ENCODE measurements at regions not wholly inside any gene's neighbourhood (a gene's known extent, or its start where the extent isn't known, plus 50 kb on each side); places are given as distances from the start of the nearest gene placed in this dataset.

GRCh38 chr10:108592956-108593355 is 1330.4 kb downstream of the XPNPEP1 start:
- TF ChIP-seq TCF7 (CRISPR knock-in tag; IDR thresholded peaks at IDR 0.05; ENCODE audit: low read depth): no peak
- no peak for TF ChIP-seq JUN (CRISPR knock-in tag; IDR thresholded peaks at IDR 0.05)
- no peak for TF ChIP-seq SMAD3 (CRISPR knock-in tag; IDR thresholded peaks at IDR 0.05; ENCODE audit: borderline replicate concordance)
- no peak for TF ChIP-seq EMX1 (CRISPR knock-in tag; IDR thresholded peaks at IDR 0.05)
- TF ChIP-seq FOXK1 (CRISPR knock-in tag; IDR thresholded peaks at IDR 0.05): no peak
- no peak for TF ChIP-seq ZNF138 (CRISPR knock-in tag; conservative IDR thresholded peaks at IDR 0.05)
- no peak for TF ChIP-seq ZNF425 (CRISPR knock-in tag; conservative IDR thresholded peaks at IDR 0.05)
- TF ChIP-seq, protein P1, sequence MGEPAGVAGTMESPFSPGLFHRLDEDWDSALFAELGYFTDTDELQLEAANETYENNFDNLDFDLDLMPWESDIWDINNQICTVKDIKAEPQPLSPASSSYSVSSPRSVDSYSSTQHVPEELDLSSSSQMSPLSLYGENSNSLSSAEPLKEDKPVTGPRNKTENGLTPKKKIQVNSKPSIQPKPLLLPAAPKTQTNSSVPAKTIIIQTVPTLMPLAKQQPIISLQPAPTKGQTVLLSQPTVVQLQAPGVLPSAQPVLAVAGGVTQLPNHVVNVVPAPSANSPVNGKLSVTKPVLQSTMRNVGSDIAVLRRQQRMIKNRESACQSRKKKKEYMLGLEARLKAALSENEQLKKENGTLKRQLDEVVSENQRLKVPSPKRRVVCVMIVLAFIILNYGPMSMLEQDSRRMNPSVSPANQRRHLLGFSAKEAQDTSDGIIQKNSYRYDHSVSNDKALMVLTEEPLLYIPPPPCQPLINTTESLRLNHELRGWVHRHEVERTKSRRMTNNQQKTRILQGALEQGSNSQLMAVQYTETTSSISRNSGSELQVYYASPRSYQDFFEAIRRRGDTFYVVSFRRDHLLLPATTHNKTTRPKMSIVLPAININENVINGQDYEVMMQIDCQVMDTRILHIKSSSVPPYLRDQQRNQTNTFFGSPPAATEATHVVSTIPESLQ (CRISPR knock-in tag; IDR thresholded peaks at IDR 0.05): no peak
- Mint-ChIP-seq H3K36me3 (no peaks in the 10 kb centered on the region), H3K27me3 (ENCODE audit: low read depth) (peaks cover 98% of the 10 kb centered on the region), H3K4me1 (peaks cover 3% of the 10 kb centered on the region), H3K4me3 (no peak overlapping the region), H3K9me3 (no peaks in the 10 kb centered on the region), H3K27ac (no peak overlapping the region)
- DNase-seq (ENCODE audit: low spot score) (no peak), ATAC-seq (no peak)
- CTCF ChIA-PET: no interaction called here
- POLR2A ChIA-PET: no interaction called here

DNA sequence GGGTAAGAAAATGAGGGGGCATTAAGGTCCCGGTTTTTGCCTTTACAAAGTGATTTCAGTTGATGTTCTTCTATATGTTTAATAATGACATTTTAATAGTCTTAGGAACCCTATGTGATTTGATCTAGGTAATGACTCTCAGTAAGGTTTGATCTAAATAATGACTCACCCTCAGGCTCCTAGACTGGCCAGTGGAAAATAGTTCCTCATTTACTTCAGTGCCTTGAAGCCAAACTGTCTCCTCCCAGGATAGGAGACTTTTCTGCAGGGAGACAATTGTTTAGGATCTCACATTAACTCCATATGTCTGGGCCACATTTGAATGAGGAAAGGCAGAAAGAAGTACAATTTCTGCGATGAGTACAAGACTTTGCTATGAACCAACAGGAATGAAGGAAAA is 1331.9 kb downstream of the XPNPEP1 start:
- no peaks in the 10 kb centered on the region for H3K36me3 Mint-ChIP-seq
- TF ChIP-seq NR2C2 (CRISPR knock-in tag; IDR thresholded peaks at IDR 0.05): no peak
- no peak for TF ChIP-seq ZBTB43 (CRISPR knock-in tag; IDR thresholded peaks at IDR 0.05)
- TF ChIP-seq, protein P2, sequence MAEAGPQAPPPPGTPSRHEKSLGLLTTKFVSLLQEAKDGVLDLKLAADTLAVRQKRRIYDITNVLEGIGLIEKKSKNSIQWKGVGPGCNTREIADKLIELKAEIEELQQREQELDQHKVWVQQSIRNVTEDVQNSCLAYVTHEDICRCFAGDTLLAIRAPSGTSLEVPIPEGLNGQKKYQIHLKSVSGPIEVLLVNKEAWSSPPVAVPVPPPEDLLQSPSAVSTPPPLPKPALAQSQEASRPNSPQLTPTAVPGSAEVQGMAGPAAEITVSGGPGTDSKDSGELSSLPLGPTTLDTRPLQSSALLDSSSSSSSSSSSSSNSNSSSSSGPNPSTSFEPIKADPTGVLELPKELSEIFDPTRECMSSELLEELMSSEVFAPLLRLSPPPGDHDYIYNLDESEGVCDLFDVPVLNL (CRISPR knock-in tag; IDR thresholded peaks at IDR 0.05; ENCODE audit: borderline replicate concordance, low read depth): no peak
- TF ChIP-seq PRRX2 (CRISPR knock-in tag; IDR thresholded peaks at IDR 0.05): no peak
- no peak for TF ChIP-seq GRHL2 (CRISPR knock-in tag; IDR thresholded peaks at IDR 0.05; ENCODE audit: insufficient replicate concordance, severe bottlenecking)
- no peak for TF ChIP-seq TEAD1 (CRISPR knock-in tag; IDR thresholded peaks at IDR 0.05)
- TF ChIP-seq, protein P3, sequence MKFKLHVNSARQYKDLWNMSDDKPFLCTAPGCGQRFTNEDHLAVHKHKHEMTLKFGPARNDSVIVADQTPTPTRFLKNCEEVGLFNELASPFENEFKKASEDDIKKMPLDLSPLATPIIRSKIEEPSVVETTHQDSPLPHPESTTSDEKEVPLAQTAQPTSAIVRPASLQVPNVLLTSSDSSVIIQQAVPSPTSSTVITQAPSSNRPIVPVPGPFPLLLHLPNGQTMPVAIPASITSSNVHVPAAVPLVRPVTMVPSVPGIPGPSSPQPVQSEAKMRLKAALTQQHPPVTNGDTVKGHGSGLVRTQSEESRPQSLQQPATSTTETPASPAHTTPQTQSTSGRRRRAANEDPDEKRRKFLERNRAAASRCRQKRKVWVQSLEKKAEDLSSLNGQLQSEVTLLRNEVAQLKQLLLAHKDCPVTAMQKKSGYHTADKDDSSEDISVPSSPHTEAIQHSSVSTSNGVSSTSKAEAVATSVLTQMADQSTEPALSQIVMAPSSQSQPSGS (CRISPR knock-in tag; IDR thresholded peaks at IDR 0.05; ENCODE audit: borderline replicate concordance, low read depth): no peak
- no peak for TF ChIP-seq ZNF232 (CRISPR knock-in tag; IDR thresholded peaks at IDR 0.05)
- no peak for TF ChIP-seq MXD4 (CRISPR knock-in tag; IDR thresholded peaks at IDR 0.05; ENCODE audit: borderline replicate concordance)
- no peak for TF ChIP-seq E2F5 (CRISPR knock-in tag; IDR thresholded peaks at IDR 0.05)
- no peak for TF ChIP-seq ZNF396 (CRISPR knock-in tag; IDR thresholded peaks at IDR 0.05; ENCODE audit: borderline replicate concordance)
- no peak for TF ChIP-seq EMX1 (CRISPR knock-in tag; IDR thresholded peaks at IDR 0.05)
- TF ChIP-seq FOXP4 (CRISPR knock-in tag; IDR thresholded peaks at IDR 0.05): no peak
- no peak for TF ChIP-seq ZSCAN18 (CRISPR knock-in tag; IDR thresholded peaks at IDR 0.05)
- TF ChIP-seq OVOL2 (CRISPR knock-in tag; IDR thresholded peaks at IDR 0.05; ENCODE audit: borderline replicate concordance): no peak
- TF ChIP-seq MYBL2 (CRISPR knock-in tag; IDR thresholded peaks at IDR 0.05): no peak
- no peak for TF ChIP-seq JUN (CRISPR knock-in tag; IDR thresholded peaks at IDR 0.05)

More for the DNA sequence above, 1331.9 kb downstream of the XPNPEP1 start:
- no peak for DNase-seq (ENCODE audit: low spot score)
- H3K27me3 Mint-ChIP-seq (ENCODE audit: low read depth): peaks cover 97% of the 10 kb centered on the region
- POLR2A ChIA-PET: interaction anchor here (0.5 kb wide), 1 partner anchor 45 kb away, joined by 4 read pairs; no protein-coding TSS in a partner anchor
- no peak for ATAC-seq
- H3K9me3 Mint-ChIP-seq: no peaks in the 10 kb centered on the region
- CTCF ChIA-PET: no interaction called here
- no peak overlapping the region for H3K4me3 Mint-ChIP-seq
- no peaks in the 10 kb centered on the region for H3K4me1 Mint-ChIP-seq
- no peak overlapping the region for H3K27ac Mint-ChIP-seq

Measured in WTC11 (cell line).